Fibroblast of skin of left biceps (primary cell): ENCODE measurements at regions not wholly inside any gene's neighbourhood (a gene's known extent, or its start where the extent isn't known, plus 50 kb on each side); places are given as distances from the start of the nearest gene placed in this dataset.
"Not testable (repeated sequence)": the region's sequence is repeated elsewhere in the genome, so short reads cannot be mapped to it uniquely, and the experiment has no call there.

Source experiments
- DNase-seq, 2 experiments: peaks; one replicate each; pipeline ENCODE4 v3.0.0-alpha.2; 2013; ENCODE audit warnings: low read depth in 2 of 2

- not testable (repeated sequence) for DNase-seq
Observed at GRCh38 chr16:16618963-16619465, 240.1 kb downstream of the NPIPA7 start.

GRCh38 chr16:16624367-16624766, 245.4 kb downstream of the NPIPA7 start:
- DNase-seq = not testable (repeated sequence)

DNA sequence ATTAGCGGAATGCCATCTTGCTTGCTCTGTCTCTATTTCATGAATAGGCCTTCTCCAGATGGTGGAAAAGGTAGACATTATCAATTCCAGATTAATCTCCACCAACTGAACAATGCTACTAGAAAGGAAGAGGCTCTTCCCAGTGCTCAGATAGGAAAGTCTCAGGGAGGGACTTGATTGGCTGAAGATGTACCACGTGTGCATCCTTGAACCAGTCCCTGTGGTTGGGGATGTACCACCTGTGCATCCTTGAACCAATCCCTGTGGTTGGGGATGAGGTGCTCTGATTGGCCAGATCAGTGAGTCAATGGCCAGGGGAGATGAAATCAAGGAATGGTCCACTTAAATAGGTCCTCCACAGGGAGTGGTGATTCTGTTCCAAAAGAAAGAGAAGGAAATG, 246.2 kb downstream of the NPIPA7 start:
- DNase-seq = not testable (repeated sequence)

DNA sequence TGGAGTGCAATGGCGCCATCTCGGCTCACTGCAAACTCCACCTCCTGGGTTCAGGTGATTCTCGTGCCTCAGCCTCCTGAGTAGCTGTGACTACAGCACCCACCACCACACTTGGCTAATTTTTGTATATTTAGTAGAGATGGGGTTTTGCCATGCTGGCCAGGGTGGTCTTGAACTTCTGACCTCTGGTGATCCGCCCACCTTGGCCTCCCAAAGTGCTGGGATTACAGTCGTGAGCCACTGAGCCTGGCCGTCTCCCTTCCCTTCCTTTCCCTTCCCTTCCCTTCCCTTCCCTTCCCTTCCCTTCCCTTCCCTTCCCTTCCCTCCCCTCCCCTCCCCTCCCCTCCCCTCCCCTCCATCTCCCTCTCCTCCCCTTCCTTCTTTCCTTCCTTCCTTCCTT, 248.9 kb downstream of the NPIPA7 start:
- not testable (repeated sequence) for DNase-seq

DNA sequence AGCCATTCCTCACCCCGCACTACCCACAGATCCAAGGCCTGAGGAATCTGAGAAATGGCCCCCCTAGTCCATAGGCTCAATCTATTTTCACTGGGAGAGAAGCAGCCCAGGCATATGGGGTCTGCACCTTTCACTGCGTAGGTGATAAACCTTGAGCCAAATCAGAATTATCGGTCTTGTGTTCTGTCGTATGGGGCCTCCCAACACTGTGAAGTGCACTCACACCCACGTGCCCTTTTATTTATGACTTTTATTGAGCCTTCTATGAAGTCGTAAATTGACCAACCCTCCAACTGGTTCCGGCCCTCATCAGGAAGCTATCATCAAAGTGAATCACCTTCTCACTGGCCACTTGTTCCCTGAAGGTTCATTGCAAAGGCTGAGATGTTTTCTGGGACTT, 259.3 kb downstream of the NPIPA7 start:
- not testable (repeated sequence) for DNase-seq

GRCh38 chr16:16638714-16639113, 259.8 kb downstream of the NPIPA7 start:
- not testable (repeated sequence) for DNase-seq

- not testable (repeated sequence) for DNase-seq
Observed at GRCh38 chr16:16643828-16644227, 264.9 kb downstream of the NPIPA7 start.

DNA sequence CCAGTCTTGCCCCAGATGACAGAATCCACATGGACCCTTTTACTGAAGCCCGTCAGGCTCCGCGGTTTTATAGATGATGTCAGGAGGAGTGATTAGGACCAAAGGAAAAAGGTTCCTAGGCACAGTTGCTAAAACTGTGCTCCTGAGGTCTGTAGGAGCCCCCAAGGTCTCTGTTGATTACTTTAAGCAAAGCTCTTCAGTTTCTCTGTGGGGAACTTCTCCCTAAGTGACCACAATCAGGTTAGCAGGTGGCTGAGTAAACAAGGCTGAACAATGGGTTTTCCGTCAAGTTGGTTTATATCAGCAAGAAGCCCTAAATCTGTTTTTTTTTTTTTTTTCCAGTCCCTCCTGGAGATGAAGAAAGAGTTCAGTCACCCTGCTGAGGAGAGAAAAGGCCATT, 269.1 kb downstream of the NPIPA7 start:
- not testable (repeated sequence) for DNase-seq

GRCh38 chr16:16672180-16672812, 293.4 kb downstream of the NPIPA7 start:
- not testable (repeated sequence) for DNase-seq

- not testable (repeated sequence) for DNase-seq
Observed at GRCh38 chr16:16674820-16675219, 295.9 kb downstream of the NPIPA7 start.

DNA sequence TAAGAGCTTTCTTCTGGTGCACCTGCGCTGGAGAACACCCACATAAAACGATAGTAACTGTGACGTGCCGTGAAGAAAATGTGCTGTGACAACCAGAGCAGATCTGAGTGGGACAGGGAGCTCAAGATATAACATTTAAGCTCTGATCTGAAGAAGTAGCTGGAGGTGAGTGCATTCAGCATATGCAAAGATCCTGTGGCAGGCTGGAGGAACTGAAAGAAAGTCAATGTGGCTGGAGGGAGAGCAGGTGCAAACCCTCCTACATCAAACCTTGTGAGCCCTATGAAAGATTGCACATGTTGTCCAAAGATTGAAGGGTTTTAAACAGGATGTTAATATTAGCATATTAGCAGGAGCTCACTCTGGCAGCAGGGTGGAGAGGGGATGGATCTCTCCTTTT, 342.9 kb downstream of the NPIPA7 start:
- not testable (repeated sequence) for DNase-seq

DNA sequence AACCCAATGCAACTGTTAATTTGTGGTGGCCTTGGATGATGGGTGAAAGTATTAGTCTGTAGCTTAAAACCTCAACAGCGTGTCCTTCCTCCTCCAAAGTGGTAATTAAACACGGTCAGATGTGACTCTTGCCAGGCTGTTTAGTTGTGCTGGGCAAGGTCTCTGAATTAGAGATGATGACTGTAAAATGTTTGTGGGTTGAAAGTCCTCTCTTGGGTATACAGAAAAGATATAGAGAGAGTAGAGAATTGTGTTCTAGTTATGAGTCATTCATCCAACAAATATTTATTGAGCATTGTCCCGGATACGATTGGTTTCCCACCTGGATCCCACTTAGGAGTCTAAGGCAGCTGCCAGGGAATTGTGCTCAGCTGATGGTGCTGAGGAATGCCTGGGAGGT, 343.7 kb downstream of the NPIPA7 start:
- DNase-seq = not testable (repeated sequence)

DNA sequence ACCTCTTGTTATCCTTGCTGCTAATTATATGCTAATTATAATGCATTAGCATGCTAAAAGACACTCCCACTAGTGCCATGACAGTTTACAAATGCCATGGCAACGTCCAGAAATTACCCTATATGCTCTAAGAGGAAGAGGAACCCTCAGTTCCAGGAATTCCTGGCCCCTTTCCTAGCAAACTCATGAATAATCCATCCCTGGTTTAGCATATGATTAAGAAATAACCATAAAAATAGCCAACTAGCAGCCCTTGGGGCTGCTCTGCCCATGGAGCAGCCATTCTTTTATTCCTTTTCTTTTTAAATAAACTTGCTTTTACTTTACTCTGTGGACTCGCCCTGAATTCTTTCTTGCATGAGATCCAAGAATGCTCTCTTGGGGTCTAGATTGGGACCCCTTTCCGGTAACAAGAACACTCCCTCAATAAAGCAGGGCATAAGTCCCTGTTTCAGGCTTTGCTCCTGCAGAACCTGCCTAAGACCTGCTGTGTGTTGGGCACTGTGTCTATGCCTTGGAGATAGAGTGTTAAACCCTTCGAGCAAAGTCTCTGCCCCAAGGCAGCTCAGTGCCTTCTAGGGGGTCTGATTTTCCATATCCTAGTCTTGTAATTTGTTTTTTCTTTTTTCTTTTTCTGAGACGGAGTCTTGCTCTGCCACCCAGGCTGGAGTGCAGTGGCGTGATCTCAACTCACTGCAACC, 345.0 kb downstream of the NPIPA7 start:
- DNase-seq = not testable (repeated sequence)

DNA sequence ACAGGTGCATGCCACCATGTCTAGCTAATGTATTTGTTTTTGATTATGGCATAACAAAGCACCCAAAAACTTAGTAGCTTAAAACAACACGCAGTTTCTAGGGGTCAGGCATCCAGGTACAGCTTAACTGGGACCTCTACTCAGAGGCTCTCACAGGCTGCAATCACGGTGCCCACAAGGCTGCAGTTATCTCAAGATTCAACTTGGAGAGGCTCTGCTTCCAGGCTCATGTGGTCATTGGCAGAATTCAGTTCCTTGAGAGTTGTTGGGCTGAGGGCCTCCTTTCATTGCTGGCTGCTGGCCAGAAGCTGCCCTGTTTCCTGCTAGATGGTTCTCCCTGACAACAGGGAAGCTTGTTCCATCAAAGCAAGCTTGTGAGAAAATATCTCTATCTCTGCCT, 348.1 kb downstream of the NPIPA7 start:
- DNase-seq = not testable (repeated sequence)

- DNase-seq = not testable (repeated sequence)
Observed at GRCh38 chr16:16742573-16742972, 363.6 kb downstream of the NPIPA7 start.

DNA sequence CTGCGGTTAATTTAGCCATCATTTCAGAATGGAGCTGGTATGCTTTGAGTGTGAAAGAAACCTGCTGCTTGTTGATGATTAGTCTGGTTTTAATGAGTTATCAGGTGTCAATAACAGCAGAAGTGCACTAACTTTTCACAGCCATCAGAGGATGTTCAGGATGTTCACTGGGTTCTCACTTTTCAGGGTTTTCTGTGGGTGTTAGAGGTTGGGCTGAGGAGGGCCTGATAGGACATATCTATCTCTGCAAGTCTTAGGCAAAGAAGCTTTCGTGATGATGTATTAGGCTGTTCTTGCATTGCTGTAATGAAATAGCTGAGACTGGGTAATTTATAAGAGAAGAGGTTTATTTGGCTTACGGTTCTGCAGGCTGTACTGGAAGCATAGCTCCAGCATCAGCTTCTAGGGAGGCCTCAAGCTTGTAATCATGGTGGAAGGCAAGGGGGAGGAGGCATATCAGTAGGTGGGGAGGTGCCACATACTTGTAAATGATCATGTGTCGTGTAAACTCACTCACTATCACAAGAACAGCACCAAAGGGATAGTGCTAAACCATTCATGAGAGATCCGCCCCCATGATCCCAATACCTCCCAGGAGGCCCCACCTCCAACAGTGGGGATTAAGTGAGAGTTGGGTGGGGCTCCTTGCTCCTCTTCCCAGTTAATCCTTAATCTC, 376.2 kb downstream of the NPIPA7 start:
- not testable (repeated sequence) for DNase-seq

DNA sequence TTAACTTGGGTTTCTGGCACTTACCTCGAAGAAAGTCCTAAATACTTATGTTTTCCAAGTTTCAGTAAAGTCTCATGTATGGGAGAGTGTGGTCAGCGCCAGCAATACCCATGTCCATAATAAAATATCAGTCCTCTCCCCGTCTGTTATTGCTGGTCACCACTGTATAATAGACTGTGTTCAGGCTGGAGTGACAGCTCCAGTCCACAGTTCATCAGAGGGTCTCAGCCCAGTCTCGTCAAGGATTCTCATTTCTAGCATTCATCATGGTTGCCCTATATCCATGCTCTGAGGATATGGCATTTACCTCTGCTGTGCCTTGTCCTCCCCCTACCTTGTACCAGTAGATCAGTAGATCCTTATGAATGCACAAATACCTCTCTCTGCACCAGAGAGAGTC, 384.5 kb downstream of the NPIPA7 start:
- no peak for DNase-seq

GRCh38 chr16:16770717-16771116, 391.8 kb downstream of the NPIPA7 start:
- DNase-seq = not testable (repeated sequence)

- DNase-seq = no peak
Observed at GRCh38 chr16:16774389-16774788, 395.4 kb downstream of the NPIPA7 start.

DNA sequence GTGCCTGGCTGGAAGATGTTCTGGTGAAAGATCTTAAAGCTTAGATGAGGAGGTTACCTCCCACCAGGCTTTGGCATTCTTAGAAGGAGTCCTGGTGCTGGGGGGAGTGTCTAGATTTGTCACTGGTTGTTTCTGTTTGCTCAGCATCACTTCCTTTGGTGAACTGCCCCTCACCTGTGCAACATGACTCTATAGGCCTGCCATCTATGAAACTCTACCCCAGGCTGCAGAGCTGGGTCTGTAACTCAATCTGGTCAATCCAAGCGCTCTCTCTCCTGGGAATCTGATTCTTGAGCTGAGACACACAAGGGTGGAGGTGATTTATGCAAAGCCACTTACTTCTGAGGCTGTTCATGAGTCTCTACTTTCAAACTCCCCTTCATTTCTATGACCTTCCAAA, 399.4 kb downstream of the NPIPA7 start:
- no peak for DNase-seq

DNA sequence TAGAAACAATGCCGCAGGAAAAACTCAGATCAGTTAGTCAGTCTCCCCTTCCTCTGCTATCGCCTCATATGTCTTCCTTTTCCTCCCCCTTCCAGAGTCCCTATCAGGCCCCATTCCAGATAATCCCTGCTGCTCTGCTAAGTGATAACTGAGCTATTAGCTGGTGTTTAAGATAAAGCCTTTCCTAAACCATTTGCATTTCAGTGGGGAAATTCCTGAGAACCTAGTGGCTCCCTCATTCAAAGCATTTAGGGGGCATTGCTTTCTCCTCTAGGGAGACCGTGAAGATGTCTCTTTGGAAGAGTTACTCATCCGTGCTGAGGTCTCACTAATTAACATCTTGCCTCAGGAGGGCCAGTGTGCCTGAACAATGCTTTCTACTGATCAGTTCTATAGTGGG, 401.6 kb downstream of the NPIPA7 start:
- no peak for DNase-seq

- no peak for DNase-seq
Observed at GRCh38 chr16:16782153-16782552, 403.2 kb downstream of the NPIPA7 start.

GRCh38 chr16:16788004-16788403, 409.1 kb downstream of the NPIPA7 start:
- no peak for DNase-seq
